HS-5 (cell line): ENCODE measurements at regions not wholly inside any gene's neighbourhood (a gene's known extent, or its start where the extent isn't known, plus 50 kb on each side); places are given as distances from the start of the nearest gene placed in this dataset.

ENCODE experiments used
- DNase-seq: peaks from one replicate; pipeline ENCODE4 v3.0.0-alpha.2; 2012; ENCODE audit warnings: low read depth

DNA sequence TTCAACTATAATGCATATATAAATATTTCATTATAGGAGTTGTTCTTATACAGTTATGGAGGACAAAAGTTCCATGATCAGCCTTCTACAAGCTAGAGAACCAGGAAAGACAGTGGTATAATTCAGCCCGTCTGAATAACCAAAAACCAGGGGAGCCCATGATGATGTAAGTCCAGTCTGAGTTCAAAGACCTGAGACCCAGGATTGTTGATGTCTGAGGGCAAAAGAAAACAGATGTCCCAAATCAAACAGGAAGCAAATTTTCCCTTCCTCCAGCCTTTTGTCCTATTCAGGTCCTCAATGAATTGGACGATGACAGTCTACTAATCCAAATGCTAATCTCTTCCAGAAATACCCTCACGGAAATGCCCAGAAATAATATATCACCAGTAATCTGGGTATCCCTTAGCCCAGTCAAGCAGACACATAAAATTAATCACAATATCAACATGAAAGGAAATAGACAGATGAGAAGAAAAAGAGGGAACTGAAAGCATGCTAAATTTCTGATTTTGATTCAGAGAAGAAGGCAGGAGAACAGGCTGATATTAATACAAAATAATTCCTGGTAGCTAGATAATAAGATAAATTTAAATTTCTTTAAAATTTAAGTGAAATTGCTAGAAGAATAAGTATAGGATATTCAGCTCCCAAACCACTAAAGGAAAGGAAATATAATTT is 255.6 kb upstream of the CTAGE1 start:
- no peak for DNase-seq

DNA sequence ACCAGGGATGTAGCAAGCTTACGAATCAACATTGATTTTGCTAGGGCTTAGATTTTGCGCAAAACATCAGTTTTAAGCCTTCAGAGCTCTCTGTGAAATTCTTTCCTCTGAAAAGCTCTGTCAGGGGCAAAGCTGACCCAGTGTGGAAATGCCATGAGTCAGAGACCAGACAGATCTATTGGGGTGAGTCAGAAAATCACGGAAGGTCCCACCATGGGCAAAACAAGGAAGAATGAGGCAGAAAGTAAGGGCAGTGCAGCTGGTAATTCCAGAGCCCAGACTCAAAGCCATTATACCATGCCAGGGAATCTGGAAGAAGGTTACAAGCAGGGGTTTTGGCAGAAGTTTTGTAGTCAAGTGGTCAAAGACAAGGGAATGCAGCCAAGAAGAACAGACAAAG is 256.6 kb upstream of the CTAGE1 start:
- DNase-seq: peak; percentile 94

DNA sequence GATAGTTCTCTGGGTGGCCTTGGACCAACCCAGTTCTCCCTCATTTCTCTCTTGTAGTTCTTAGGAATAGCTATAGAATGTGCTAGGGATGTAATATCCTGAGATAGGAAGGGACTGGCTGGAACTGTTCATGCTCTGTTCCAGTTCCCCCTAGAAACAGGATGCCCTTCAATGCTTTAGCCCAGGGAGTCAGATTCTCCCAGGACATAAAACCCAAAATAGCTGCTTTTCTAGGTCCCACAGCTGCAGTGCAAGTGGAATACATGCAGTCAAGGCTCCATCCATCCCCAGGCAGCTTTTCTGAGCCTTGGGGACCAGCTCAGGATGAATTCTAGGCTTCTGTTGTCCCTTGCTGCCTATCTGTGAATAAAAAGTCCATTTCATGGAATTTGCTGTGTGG is 257.3 kb upstream of the CTAGE1 start:
- DNase-seq: no peak

DNA sequence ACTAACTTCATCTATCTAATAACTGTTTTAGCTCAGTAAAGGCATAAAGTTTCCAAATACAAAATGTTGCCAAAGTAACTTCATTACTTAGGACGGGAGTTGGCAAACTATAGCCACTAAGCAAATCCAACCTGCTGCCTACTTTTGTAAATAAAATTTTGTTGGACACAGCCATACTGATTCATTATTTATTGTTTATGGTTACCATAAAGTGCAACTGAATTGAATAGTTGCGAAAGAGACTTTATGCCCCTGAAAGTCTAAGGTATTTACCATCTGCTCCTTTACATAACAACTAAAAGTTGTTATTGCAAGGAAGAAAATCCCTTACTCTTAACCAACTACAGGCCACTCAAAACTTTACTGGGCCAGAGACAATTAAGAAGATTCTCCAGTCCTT is 256.7 kb upstream of the RBBP8 start:
- no peak for DNase-seq

DNA sequence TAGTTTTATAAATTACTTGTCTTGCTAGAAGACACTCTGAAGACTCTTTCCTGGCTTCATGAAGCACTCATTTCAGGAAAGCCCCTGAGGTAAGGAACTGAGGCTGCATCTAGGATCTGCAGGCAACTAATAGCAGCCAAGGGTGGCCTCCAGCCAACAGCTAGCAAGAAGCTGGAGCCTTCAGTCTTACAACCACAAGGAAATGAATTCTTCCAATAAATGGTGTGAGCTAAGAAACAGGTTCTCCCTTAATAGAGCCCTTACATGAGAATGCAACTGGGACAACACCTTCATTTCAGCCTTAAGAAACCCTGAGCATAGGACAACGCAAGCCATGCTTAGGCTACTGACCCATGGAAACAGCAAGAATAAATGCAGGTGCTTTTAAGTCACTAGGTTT is 254.6 kb upstream of the RBBP8 start:
- no peak for DNase-seq

DNA sequence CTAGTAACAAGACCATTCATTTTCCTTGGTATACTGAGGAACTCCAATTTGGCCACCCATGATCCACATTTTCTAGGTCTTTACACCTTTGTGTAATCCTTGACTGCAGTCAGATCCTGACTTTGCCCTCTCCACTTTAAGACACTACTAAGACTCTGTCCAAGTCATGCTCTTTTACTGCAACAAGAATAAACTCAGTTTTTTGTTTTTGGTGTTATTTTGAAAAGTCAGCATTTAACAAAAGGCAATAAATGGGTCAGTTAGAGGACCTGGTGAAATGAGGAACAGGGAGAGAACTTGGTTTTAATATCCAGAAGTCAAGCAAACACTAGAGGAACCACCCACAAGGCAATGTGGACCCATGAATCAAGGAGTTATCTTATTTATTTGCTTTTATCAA is 252.2 kb upstream of the RBBP8 start:
- DNase-seq: no peak

DNA sequence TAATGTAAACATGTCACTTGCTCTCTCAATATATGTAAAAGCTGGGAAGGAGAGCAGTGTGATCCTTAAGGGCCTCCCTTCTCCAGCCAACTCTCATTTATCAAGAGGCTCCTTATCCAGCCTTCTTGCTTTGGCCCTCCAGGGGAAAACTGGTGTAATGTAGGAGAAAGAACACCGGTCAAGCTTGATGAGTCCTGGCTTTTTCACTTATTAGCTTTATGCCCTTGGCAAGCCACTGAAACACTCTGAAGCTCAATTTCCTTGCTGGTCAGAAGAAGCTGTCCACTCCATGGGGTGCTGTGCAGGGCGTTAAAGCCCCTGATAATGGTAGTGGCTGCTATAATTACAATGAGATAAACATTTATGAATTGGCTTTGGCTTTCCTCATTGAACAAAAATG is 251.2 kb upstream of the RBBP8 start:
- no peak for DNase-seq

DNA sequence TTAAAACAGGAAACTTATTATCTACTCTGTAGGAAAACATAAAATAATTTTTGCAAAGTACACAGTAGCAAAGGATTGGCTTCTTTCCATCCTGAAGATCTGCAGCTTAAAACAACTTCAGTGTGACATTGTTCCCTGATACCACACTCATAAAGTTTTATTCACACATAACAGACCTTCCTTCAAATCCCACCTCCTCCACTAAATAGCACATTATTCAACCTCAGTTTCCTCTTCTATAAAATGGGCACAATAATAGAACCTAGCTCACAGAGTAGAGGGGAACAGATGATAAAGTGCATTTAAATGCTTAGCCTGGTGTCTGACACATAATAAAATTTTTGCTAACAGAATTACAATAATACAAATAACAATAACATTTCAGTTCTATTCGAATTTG is 250.4 kb upstream of the RBBP8 start:
- no peak for DNase-seq

DNA sequence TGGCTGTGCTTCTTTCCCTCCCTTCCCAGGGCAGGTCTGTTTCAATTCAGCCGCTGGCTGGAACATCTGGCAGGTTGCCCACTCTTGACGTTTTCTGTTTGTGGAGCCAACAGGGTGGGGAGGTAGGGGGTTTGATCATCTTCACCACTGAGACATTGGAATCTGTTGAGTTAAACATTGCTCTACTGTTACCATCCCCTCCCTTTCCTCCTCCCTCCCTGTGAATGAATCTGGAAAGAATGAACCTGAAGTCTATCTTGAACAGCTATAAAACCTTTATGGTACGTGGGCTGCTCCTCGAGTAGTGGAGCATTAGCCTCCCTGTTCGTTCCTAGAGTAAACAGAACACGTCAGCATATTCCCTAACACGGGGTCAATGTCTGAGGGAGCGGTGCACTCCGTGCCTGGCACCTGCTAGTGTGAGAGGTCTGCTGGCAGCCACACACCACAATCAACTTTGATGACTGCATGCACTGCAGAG is 249.9 kb upstream of the RBBP8 start:
- DNase-seq: no peak

DNA sequence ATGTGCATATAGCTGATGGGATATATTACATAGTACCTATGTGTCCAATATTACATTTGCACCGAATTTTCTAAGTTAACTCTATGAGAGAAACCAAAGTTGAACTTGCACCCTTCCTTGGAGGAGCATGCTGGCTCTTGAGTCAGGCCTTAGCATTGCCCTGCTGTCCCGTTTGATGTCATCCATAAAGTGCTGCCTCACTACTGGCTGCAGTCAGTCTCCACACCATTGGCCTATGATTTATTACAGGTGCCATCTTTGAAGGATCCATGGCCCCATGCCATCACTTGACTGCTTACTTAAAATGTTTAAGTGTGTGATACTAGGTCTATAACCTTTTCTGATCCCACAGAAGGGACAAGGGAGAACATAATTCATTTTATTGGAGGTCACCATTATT is 249.3 kb upstream of the RBBP8 start:
- no peak for DNase-seq

DNA sequence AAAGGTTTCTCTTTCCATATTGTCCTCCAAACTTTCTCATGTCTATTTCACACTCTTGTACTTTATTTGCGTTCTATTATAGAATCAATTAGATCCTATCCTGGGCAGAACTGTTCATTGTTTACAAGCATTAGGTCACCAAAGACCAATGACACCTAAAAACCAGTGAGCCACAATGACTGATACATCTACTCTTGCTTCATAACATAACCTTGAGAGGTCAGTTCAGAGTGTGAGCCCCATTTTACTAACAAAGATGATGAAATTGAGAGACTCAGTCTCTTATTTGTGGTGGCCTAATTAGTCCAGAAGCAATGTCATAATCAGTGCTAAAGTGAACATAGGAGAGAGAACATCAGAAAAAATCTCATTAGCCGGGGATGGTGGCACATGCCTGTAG is 248.9 kb upstream of the RBBP8 start:
- DNase-seq: no peak

DNA sequence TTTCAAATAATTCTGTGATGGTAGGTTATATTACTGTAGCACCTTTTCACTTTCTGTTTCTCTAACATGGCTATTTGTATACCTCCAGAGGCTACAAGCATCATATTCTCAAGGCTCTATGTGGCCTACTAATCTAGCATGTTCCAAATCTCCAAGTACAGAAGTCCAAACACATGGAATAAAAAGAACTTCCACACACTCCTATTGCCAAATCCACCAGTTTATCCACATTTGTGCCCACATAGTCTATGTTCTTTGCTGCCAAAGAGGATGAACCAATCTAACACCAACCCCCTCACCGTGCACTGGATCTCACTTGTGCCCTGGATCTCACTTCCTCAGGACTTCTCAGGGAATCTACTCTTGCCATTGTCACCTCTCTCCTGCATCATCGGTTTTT is 247.3 kb upstream of the RBBP8 start:
- DNase-seq: no peak

DNA sequence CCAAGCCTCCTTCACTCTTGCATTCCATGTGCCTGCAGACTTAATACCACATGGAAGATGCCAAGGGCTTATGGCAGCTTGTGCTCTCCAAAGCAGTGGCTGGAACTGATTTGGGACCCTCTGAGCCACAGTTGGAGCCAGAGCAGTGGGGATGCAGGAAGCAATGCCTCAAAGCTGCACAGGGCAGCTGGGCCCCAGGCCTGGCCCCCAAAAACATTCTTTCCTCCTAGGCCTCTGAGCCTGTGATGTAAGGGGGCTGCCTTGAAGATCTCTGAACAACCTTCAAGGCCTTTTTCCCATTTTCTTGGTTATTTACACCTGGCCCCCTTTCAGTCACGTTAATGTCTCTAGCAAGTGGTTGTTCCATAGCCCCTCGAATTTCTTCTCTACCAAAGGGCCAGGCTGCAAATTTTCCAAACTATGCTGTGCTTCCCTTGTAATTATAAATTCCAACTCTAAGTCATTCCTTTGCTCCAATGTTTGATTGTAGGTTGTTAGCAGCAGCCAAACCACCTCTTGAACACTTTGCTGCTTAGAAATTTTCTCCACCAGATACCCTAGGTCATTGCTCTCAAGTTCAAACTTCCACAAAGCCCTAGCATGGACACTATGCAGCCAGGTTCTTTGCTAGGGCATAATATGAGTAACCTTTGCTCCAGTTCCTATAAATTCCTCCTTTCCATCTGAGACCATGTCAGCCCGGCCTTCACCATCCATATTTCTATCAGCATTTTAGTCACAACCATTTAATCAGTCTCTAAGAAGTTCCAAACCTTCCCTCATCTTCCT is 245.0 kb upstream of the RBBP8 start:
- DNase-seq: no peak

DNA sequence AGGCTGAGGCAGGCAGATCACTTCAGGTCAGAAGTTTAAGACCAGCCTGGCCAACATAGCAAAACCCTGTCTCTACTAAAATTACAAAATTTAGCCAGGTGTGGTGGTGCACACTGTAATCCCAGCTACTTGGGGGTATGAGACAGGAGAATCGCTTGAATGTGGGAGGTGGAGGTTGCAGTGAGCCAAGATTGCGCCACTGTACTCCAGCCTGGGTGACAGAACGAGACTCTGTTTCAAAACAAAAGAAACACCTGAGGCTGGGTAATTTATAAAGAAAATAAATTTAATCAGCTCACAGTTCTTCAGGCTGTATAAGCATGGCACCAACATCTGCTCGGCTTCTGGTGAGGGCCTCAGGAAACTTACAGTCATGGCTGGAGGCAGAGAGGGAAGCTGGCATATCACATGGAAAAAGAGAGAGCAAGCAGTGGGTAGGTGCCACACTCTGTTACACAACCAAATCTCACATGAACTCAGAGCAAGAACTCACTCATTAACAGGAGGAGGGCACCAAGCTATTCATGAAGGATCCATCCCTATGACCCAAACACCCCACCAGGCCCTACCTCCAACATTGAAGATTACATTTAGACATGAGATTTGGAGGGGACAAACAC is 244.1 kb upstream of the RBBP8 start:
- no peak for DNase-seq

DNA sequence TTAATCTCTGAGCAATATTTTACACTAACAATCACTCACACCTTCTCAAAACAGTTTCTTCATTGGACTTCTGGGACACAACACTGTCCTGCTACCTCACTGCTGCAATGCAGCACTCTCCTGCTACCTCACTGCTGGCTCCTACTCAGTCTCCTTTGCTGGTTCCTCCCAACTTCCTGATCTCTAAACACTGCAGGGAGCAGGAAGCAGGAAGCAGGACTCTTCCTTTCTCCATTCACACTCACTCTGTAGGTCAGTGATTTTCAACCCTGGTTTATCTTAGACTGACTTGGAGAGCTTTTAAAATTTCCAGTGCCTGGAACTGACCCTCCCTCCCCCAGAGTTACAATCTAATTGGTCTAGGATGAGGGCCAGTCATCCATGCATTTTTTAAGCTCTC is 243.4 kb upstream of the RBBP8 start:
- no peak for DNase-seq

DNA sequence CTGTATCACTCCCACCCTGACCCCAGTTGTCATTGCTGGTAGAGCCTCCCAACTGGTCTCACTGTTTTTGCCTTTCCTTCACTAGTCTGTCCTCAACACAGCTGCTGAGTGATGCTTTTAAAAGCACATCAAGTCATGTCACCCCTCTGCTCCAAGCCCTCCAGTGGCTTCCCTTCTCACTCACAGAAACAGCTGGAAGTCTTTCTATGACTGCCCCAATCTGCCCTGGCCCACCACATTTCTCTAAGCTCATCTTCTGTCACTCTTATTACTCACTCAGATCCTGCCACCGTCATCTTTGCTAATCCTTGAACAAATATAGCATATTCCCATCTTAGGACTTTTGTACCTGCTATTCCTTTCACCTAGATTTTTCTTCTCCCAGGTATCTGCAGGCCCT is 242.6 kb upstream of the RBBP8 start:
- no peak for DNase-seq

DNA sequence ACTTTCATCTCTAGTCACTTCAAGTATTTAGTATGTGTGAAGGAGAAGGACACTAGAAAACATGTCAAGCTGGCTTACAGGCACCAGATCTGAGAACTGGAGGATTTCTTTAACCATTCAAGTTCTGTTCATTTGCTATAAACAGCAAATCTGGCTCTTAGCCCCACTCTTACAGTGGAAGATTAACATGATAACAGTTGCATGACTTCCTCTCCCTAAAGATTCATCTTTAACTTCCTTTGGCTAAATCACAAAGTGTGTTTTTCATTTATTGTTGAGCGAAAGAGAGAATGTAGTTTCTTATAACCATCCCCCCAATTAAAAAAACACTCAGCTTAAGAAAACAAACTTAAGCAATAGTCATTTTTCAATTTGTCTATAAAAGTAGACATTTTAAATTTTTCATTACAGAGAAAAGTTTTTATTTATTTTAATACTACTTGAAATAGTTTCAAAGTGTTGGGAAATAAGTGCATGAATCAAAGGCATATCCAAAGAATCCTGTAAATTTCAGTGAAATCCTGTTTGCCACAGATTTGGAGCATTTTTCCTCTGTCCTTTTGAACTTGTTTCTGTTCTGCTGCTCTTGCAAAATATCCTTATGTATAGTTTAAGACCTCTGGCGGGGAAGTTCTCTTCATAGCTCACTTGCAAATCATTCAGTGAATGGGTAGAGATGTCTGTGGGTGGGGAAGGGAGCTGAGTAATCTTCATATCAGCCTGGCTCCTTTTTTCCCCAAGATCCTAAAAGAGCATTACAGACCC is 241.0 kb upstream of the RBBP8 start:
- peak; percentile 86 for DNase-seq

DNA sequence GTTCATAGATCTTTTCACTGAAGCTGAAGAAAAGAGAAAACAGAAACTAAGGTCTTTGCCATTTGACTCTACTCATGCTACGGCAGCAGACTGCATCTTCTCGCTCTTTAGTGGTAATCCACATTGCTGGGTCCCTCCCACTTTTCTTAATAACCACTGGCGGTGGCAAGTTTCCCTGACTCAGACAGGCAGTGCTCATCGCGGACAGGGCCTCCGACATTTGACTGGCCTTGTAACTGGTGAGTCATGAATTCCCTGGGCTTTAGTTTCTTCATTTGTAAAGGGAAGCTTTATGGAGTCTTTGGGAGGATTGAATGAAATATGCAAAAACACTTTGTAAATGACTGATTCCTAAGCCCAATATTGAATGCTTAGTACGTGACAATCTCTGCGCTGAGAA is 238.2 kb upstream of the RBBP8 start:
- peak; percentile 97 for DNase-seq

DNA sequence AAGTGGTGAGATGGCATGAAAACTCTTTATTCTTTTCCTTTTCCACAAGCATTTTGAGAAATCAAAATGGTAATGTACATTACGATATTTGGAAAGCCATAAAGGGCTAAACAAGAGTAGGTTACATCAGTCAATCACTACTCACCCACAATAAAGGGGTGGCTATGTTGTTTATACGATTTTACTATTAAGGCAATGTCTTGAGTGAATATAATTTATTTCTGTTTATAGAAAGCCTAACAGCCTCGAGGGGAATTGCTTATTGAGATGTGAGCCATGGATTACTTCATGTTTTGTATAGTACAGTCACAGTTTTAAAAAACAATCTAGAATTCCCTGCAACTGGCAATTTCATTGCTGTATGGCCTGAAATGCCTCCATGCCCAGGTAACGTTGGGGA is 237.5 kb upstream of the RBBP8 start:
- DNase-seq: no peak

DNA sequence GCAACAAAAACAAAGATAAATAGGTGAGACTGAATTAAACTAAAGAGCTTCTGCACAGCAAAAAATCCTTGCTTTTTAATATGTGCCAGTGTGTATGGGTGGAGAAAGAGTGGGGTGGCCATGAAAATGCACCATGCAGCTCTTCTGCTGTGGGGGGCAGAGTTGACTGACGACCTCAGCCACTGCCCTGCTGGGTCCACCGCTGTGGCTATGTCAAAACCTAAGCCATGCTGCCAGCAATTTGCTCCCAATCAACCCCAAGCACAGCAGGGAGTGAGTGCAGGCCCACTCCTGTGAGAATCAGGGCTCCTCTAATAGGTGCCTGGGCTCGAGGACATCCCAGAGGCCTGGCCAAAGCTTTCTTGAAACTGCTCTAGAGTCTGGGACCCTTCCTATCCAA is 235.6 kb upstream of the RBBP8 start:
- DNase-seq: no peak

DNA sequence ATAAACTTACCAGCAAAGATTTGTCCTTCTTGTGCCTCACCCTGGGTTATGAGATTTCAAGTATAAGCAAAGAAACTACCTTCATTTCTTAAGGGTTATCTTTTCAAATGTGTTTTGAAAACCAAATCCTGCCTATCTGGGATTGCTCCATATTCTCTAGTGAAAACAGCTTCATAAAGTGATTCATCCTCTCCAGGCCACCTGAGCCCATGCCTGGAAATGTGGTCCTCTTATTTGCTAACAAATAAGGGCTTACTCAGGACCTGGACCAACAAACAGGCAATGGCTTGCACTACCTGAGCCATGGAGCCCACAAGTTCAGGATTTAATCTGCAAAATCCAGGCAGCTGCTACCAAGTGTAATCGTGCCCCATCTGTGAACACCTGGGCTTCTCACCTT is 234.4 kb upstream of the RBBP8 start:
- DNase-seq: no peak

DNA sequence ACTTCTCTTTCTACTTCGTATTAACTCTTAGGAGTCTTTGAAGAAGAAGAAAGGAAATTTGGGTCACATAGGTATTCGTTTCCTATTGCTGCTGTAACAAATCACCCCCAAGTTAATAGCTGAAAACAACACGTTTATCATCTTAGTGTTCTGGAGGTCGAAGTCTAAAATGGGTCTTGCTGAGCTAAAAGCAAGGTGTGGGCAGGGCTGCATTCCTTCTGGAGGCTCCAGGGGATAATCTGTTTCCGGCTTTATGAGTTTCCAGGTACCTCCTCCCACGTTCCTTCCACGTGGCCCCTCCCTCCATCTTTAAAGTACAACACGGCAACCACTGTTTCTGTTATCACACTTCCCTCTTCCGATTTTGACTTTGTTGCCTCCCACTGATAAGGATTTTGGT is 233.5 kb upstream of the RBBP8 start:
- no peak for DNase-seq

DNA sequence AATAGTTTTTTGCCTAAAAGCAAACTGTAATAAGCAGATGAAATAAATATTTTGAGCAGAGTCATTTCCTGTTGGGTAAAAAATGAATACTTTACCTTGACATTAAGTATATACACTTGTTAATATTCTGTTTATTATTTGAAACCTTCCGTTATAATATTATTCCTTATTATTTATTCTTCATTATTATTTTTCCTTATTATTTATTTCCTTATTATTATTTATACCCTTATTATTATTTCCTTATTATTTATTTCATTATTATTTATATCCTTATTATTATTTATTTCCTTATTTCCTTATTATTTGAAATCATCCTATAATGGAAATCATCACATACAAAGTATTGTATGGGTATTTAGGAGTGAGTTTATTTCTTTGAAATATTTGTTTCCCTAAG is 232.2 kb upstream of the RBBP8 start:
- no peak for DNase-seq
